Middle frontal gyrus (tissue), 1 donor: ENCODE measurements at regions not wholly inside any gene's neighbourhood (a gene's known extent, or its start where the extent isn't known, plus 50 kb on each side); places are given as distances from the start of the nearest gene placed in this dataset.

Experiments
- DNase-seq: peaks from one replicate; pipeline ENCODE4 v3.0.0-alpha.2; 2015; ENCODE audit warnings: low spot score; ENCODE audit errors: extremely low spot score

DNA sequence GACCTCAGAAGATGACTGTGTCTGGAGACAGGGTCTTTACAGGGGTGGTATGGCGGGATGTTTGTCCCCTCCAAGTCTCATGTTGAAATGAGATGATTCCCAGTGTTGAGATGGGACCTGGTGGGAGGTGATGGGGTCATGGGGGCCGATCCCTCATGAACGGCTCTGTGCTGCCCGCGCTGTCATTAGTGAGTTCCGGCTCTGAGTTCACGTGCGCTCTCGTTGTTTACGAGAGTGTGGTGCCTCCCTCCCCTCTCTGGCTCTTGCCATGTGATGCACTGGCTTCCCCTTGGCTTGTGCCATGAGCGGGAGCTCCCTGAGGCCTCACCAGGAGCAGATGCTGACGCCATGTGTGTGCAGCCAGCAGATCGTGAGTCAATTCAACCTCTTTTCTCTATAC is 830.8 kb downstream of the TBC1D22A start:
- no peak for DNase-seq

DNA sequence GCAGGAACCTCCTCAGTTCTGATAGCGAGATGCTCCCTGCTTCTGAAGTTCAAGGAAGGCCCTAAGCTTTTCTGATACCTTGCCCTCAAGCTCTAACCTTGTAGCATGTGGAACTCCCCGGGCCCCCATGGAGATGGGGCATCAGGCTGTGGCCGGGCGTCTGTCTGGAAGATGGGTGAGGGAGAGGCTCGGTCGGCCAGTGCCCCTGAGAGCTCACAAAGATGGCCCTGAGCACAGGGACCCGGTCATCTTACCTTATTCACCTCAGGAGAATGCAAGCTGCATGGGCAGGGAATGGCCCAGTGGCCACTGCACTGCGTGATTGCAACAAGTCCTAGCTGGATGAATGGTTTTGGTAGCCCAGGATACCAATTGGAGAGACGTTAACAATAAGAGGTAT is 830.3 kb downstream of the TBC1D22A start:
- DNase-seq = no peak

DNA sequence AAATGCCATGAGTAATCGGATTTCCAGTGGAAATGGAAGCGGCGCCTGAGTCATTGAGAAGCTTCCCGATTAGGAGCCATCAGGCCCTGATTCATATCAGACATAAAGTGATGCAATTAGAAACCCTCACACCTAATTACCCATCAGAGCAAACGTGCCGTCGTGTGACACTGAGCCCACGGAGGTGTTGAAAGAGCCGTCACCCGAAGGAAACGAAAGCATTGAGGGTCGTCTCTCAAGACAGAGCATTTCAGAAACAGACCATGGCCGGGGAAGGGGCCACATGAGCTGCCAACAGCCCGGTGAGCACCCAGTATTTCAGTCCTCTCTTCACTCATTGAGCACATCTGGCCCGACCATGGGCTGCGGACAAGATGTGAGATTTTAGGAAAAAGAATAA is 829.3 kb downstream of the TBC1D22A start:
- no peak for DNase-seq

DNA sequence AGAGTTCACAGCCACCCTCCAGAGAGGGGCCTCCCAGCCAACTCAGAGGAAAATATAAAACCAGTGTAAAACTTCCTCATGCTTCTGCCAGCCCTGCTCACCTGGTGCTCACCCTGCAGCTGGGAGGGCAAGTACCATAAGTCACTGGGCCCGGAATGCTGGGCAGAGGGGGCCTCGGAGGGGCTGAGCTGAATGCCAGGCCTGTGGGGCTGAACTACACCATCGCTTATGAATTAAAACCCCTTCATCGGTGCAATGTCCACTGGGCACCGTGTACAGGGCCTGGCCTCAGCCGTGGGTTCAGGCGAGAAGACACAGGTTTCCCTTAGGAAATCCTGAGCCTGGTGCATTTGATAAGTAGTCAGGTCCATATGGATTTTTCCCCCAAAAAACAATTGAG is 828.6 kb downstream of the TBC1D22A start:
- no peak for DNase-seq

DNA sequence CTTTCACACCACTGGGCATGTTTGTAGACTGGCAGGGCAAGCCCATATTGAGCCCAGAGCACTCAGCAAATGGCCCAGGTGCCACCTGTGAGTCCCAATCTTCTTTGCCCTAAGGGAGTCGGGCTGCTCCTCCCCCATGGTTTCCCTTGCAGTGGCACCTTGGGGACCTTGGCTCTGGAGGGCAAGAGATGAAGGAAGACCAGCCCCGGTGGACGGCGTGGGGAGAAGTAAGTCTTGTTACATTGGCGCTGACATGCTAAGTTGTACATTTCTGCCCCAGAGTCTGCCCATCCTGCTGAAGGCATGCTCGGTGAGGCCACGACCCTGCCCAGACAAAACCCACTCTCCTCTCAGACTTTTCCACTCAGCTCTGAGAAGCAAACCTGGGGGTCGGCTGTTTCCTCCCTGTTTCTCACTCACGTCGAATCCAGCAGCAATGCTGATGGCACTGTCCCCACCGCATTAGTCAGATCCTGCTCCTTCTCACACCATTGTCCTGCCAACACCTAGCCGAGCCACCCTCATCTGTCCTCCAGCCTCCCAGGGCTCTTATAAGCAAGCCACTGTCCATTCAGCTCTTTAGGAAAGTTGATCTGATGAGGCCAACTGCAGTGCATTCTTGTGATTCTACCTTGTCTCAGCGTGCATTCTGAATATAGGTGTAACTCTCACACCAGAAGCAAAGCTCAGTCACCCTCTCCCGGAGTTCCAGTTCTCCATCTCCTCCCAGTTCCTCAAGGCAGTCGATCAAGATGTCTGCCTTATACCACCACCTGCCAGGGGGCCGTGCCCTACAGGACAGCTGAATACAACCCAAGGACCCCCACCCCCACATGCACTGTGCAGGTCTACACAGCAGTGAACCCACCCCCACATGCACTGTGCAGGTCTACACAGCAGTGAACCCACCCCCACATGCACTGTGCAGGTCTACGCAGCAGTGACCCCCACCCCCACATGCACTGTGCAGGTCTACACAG is 827.1 kb downstream of the TBC1D22A start:
- no peak for DNase-seq

DNA sequence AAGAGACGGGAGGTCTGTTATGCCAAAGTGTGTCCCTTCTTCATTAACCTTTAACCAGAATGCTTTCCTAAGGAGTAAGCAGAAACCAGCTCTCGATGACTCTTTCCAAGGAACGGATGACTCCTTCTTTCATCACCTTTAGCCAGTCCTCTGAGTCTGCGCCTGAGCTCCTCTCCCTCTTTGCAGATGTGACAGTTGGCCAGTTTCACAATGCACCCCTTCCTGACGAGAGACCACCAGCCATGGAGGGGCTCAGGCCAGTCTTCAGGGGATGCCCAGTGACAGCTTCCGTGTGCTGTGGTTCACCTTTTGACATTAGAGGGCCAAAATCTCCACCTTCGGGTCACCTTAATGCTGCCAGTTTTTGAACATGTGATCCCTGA is 826.1 kb downstream of the TBC1D22A start:
- no peak for DNase-seq

DNA sequence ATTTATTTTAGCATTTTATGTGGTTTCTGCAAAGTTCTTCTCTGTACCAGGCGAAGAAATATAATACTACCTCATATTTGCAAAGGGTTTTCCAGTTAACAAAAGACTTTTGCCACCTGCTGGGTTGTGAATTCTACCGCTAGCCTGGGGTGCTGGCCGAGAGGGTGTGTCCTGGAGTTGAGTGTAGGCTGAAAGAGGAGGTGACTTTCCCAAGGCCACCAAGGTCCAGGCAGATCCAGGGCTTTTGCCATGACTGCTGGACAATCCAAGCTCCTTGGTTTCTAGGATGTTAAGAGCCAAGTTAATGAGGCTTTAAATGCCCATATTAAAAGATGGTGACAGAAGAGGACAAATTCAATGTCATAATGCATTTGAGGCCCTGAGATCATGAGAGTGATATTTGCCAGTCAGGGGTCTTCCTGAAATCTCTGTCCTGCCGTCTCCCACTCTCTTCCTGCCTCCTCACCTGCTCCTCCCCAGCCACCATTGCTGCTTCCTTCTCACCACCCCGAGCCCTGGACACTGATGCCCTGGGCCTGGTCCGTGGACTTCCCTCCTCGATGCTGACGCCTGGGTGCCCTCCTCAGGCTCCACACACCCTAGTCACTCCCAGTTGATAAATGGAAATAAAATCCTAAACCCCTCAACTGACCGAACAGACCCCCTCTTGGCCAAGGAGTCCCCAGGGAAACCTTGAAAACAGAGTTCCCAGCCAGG is 825.6 kb downstream of the TBC1D22A start:
- no peak for DNase-seq

DNA sequence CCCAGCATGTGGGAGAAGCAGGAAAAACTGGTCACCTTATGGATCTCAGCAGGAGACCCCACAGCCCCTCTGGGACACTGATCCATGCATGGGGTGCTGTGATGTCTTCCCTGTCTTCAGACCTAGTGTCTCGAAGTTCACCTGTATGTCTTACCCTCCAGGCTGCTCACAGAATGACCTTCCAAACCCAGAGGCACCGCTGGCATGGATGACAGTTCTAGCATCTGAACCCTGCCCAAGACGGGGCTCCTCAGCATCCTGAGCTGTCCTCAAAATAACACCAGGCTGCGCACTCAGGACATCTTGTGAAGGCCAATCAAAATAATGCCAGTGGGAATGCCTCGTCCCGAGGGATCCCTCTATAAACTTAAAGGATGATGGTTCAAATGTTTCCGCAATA is 824.9 kb downstream of the TBC1D22A start:
- no peak for DNase-seq

DNA sequence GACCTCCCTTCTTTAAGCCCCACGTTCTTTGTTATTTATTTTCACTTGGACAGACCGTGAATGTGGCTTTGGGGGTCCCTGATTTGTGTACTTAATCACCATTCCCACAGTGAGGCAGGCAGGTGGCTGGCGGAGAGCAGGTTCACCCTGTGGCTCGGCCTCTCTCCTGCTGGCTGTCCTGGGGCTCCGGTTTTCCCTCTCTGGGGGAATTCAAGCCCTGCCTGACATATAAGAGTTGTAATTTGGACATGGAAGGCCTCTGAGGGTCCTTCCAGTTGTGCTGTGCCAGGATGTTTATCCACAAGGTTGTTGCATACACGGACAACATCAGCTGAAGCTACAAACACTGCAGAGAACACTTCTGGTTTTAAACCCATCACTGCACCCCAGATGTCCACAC is 824.5 kb downstream of the TBC1D22A start:
- DNase-seq = no peak

DNA sequence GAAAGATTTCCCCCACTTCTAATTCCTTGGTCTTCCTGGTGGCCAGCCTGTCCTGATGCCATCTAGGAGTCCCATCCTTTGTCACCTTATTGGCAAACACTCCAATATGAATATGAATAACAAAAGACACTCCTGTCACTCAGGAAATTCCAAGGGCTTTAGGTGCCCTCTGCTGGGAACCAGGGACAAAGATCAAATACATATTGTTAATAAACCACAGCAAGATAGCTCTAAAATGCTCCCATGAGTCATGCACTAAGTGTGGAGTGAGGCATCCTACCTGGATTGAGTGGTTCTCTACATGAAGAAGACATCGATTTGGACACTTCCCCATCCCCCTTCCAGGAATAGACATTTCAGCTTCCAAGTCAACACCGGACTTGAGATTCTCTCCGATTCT is 823.6 kb downstream of the TBC1D22A start:
- no peak for DNase-seq

DNA sequence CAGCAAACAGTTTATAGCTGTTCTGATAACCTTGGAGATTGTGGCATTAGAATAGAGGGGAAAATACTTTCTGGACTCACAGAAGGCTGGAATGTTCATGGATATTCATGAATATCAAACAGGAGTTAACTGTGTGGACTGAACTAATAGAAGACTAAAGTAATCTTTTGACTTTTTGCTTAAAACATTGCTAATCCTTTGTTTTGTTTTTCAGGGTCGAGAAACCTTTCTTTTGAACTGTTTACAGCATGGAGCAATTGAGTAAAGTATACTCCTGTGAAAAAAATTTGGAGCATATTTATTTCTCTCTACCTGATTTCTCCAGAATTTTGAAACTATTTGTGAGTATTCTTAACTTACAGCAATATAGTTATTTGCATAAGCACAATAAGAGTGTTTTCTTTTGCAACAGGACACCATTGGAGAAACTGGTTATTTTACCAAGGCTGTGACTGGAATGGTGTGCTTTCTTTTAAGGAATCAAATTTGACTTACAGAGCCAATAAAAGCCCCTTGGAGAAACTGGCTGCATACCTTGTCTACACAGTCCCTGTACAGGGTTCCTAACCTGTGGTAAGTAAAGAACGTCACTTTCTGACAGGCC is 821.6 kb downstream of the TBC1D22A start:
- DNase-seq = no peak

DNA sequence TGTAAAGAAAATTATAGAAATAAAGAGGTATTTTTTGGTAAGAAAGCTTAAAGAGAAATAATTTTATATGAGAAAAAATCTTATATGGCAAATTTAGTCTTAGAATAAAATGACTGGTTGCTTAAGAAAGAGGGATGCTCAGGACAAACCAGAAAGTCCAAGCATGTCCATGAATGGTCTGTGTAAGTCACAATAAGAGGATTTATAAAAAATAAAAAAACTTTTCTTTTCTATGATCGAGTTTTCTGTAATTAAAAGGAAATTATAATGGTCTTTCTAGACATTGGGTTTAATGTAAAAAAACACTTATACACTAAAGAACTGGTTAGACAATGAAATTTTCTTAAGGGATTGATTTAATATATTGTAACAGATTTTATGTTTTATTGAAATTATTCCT is 819.6 kb downstream of the TBC1D22A start:
- DNase-seq = no peak

DNA sequence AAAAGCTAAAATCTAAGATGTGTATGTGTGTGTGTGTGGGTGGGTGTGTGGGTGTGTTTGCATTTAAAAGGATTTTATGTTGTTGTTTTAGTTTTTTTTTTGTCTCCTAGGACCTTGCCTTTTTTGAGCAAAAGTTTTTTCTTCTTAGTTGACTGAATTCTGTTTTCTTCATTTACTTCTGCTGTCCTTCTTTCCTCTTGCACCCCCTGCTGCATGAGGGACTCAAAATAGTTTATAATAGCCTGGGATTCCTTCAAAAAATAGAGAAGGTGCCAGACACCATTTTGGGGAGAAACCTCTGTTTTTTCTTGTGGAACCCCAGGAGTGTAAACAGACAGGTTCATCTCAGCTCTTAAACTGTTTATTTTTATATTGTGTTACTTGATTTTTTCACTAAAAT is 817.7 kb downstream of the TBC1D22A start:
- no peak for DNase-seq

DNA sequence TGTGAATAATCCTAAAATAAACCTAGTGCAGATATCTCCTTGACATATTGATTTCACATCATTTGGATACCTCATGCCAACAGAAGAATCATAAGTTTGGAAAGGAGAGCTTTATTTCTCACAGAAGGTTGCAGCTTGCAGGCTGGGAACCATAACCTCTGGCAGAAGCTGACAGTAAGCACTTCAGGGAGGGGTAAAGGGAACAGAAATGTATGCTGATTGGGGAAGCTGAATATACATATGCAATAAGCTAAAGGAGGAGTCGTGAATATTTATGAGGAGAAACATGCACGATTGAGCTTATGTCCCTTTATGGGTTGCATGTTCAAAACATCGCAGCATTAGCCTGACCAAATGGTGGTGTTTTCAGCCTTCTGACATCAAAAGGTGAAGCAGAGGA is 814.5 kb downstream of the TBC1D22A start:
- DNase-seq = no peak

DNA sequence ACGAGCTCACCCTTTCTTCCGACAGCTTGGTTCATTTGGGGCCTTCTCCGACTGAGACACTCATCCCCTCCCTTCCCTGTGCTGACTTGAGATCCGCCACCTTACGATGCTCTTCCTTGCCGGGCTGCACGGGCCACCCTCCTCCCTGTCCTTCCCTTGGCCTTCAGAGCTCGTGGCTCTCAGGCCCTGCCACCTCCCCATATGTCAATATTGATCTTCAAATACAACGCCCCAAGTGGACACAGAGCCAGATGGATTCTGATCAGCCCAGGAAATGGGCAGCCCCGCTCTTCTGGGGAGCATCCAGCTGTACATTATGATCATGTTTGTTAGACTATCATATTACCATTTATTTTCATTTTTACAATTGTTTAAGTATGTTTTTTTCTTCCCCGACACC is 812.8 kb downstream of the TBC1D22A start:
- DNase-seq = no peak

DNA sequence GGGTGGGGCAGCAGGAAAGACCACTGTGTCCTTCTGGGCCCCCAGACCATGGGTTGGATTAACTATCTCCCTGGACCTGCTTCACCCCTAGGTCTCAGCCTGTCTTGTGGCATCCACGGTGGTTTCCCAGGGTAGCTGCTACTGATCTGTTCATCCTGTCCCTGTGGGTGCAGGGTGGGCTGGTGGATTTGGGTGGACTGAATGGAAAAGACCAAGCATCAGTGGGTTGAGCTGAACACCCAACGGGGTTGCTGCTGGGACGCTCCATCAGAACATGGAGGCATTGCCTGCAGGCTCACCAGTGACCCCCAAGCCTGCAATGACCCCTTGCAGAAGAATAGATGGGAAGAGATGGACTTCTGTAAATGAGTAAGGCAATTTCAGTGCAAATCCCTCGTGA is 812.1 kb downstream of the TBC1D22A start:
- no peak for DNase-seq

DNA sequence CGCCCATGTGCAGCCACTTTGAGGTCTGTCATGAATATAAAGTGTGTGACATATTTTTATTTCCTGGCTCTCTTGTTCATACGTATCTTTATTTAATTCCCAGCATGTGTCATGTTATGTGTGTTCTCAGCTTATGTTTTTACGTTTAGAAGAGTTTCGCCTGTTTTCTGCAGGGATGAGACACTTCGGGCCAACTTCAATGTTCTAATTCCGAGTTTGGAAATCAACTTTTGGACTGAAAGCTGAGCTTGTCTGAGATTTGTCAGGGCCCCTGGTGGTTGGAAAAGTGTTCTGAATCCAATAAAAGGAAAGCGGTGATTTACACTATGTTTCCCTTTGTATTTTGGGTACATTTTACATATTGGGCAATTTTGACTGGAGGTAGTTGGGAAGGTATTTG is 810.7 kb downstream of the TBC1D22A start:
- DNase-seq = no peak

DNA sequence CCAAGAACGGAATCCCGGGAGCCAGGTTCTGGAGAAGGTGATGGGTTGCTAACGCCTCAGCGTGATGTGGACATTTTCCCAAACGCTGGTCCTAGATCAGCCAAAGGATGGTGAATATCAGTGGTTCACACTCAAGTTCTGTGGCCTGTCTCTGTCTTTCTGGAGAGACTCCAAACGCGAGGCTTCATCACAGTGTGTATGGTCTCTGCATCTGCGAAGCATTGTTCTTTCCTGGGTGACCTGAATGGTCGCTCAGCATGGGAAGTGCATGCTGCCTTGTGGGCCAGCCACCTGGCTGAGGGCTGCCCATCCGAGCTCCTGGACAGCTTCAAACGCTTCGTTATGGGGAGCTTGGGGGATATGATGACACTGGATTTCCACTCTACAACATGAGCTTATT is 810.0 kb downstream of the TBC1D22A start:
- DNase-seq = no peak

DNA sequence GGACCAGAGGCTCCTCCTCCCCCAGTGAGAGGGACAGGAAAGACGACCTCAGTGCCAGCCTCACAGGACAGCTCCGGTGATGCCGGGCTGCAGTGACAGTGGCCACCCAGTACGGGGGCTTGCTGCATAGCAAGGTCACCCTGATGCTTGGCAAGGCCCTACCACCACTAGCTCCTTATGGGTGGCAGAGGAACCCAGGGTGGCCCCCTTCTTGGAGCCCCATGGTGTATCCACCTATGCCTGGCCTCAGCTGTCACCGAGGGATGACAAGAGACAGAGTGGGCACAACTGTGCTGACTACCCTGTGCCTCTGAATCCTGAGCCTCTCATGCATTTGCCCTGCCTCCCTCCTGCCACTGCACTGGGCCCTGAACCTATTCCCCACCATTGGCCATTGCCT is 809.2 kb downstream of the TBC1D22A start:
- DNase-seq = no peak

DNA sequence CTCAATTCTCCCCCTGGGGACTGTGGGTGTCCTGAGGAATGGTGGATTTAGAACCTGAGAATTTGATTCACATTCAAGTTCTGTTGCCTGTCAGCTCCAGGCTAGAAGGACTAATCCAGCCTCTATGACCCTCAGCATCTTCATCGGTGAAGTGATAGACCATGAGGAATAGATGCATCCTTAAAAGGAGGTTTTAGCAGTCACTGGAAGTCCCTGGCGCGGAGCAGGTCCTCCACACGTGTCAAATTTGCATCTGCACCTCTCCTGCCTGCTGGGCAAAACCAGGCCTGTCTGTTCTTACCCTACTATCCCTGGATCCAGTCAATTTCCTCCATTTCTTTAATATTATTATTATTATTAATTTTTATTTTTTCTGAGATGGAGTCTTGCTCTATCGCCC is 808.4 kb downstream of the TBC1D22A start:
- DNase-seq = no peak

DNA sequence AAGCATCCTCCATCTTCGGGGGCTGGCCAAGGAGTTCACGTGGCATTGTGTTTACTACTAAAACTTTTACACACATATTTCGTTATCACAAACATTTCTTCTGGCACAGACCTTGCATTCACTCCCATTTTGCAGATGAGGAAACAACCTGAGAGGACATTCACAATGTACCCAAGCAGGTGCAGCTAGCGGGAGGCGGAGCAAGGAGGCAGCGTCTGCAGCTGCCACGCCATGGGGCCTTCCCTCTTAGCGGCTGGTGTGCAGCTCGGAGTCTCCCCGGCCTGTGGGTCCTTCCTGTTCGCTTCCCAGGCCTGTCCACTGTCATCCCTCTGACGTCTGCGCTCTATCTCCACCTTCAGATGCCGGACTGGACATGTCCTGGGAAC is 807.8 kb downstream of the TBC1D22A start:
- no peak for DNase-seq
